Neuronal stem cell (in vitro differentiated cells): ENCODE measurements at regions not wholly inside any gene's neighbourhood (a gene's known extent, or its start where the extent isn't known, plus 50 kb on each side); places are given as distances from the start of the nearest gene placed in this dataset.

ENCODE experiments used
- DNase-seq: peaks from one replicate; pipeline ENCODE4 v3.0.0-alpha.2; 2013; ENCODE audit warnings: low spot score
- H2AFZ ChIP-seq: one replicate; pipeline ENCODE4 v1.6.1; 2013; ENCODE audit warnings: mild to moderate bottlenecking, low read length, inconsistent platforms
- H2AK5ac ChIP-seq: 2 replicates; pipeline ENCODE4 v1.6.1; 2013; ENCODE audit warnings: low read depth, mild to moderate bottlenecking, inconsistent platforms, low read length, moderate library complexity, mixed read lengths
- H2BK120ac ChIP-seq: 2 replicates; pipeline ENCODE4 v1.6.1; 2013; ENCODE audit warnings: low read depth, mild to moderate bottlenecking, inconsistent platforms, low read length, moderate library complexity, mixed read lengths
- H2BK12ac ChIP-seq: one replicate; pipeline ENCODE4 v1.6.1; 2013; ENCODE audit warnings: low read length, inconsistent platforms
- H2BK15ac ChIP-seq: 2 replicates; pipeline ENCODE4 v1.6.1; 2013; ENCODE audit warnings: mild to moderate bottlenecking, low read length, inconsistent platforms, mixed read lengths
- H2BK5ac ChIP-seq: one replicate; pipeline ENCODE4 v1.6.1; 2013; ENCODE audit warnings: inconsistent platforms, mild to moderate bottlenecking, low read length, moderate library complexity
- H3K14ac ChIP-seq: one replicate; pipeline ENCODE4 v1.6.1; 2013; ENCODE audit warnings: low read length, inconsistent platforms
- H3K18ac ChIP-seq: 2 replicates; pipeline ENCODE4 v1.6.1; 2013; ENCODE audit warnings: low read length, inconsistent platforms
- H3K23ac ChIP-seq: 2 replicates; pipeline ENCODE4 v1.6.1; 2013; ENCODE audit warnings: low read depth, mild to moderate bottlenecking, mixed read lengths, low read length, inconsistent platforms; ENCODE audit not compliant: poor library complexity
- H3K27ac ChIP-seq: replicated peaks from 3 replicates; pipeline ENCODE4 v1.5.1; 2013; ENCODE audit warnings: low read length, inconsistent platforms
- H3K27me3 ChIP-seq, 3 experiments: 2 replicates each; pipeline ENCODE4 v1.6.1; 2013; ENCODE audit warnings: low read length in 3 of 3, mild to moderate bottlenecking in 2 of 3, inconsistent platforms in 1 of 3, low read depth in 1 of 3, mixed read lengths in 1 of 3, moderate library complexity in 1 of 3; ENCODE audit not compliant: control insufficient read depth in 3 of 3, insufficient read depth in 3 of 3
- H3K36me3 ChIP-seq, 2 donors: replicated peaks in 1 of 2; 2 replicates each; pipeline ENCODE4 v1.6.1; 2013; ENCODE audit warnings: low read length in 2 of 2; ENCODE audit not compliant: control insufficient read depth in 2 of 2, insufficient read depth in 2 of 2
- H3K4ac ChIP-seq: 2 replicates; pipeline ENCODE4 v1.6.1; 2013; ENCODE audit warnings: inconsistent platforms, mild to moderate bottlenecking, low read length, moderate library complexity
- H3K4me1 ChIP-seq, 2 donors: 1 replicate in 1 of 2; 2 replicates in 1 of 2; pipeline ENCODE4 v1.6.1; 2013; ENCODE audit warnings: low read length in 2 of 2, low read depth in 1 of 2; ENCODE audit not compliant: control insufficient read depth in 2 of 2, insufficient read depth in 1 of 2
- H3K4me2 ChIP-seq: one replicate; pipeline ENCODE4 v1.6.1; 2013; ENCODE audit warnings: mild to moderate bottlenecking, low read length, inconsistent platforms; ENCODE audit not compliant: insufficient read depth, poor library complexity, severe bottlenecking
- H3K4me3 ChIP-seq, 2 donors: 2 replicates each; pipeline ENCODE4 v1.5.1; 2013; ENCODE audit warnings: low read length in 2 of 2, mild to moderate bottlenecking in 2 of 2, inconsistent platforms in 1 of 2, moderate library complexity in 1 of 2
- H3K79me1 ChIP-seq: one replicate; pipeline ENCODE4 v1.6.1; 2013; ENCODE audit warnings: low read depth, mild to moderate bottlenecking, inconsistent platforms, low read length, moderate library complexity
- H3K9ac ChIP-seq: one replicate; pipeline ENCODE4 v1.6.1; 2013; ENCODE audit warnings: mild to moderate bottlenecking, low read depth, low read length, inconsistent platforms; ENCODE audit not compliant: poor library complexity
- H3K9me3 ChIP-seq, 2 donors: replicated peaks in 1 of 2; 2 replicates each; pipeline versions ENCODE3 to v1.6.1; 2013; ENCODE audit warnings: low read length in 2 of 2, mild to moderate bottlenecking in 2 of 2, inconsistent platforms in 1 of 2, low read depth in 1 of 2, mixed read lengths in 1 of 2, moderate library complexity in 1 of 2; ENCODE audit not compliant: control insufficient read depth in 2 of 2, insufficient read depth in 1 of 2
- H4K8ac ChIP-seq: one replicate; pipeline ENCODE4 v1.6.1; 2013; ENCODE audit warnings: low read depth, mild to moderate bottlenecking, inconsistent platforms, low read length, moderate library complexity
- H4K91ac ChIP-seq: one replicate; pipeline ENCODE4 v1.6.1; 2013; ENCODE audit warnings: low read length, low read depth, mild to moderate bottlenecking, inconsistent platforms; ENCODE audit not compliant: poor library complexity
- WGBS, 2 donors: extraction: QIAGEN DNeasy Blood & Tissue Kit; methylation state at CpG; one replicate each; pipeline ENCODE4 v1.1.7; 2013; ENCODE audit warnings: missing lambda C conversion rate in 2 of 2, mixed read lengths in 1 of 2; ENCODE audit not compliant: insufficient read length in 2 of 2, insufficient replicate concordance in 1 of 2; ENCODE audit errors: extremely low coverage in 2 of 2; 5-methylcytosine and 5-hydroxymethylcytosine counted together

- Histone ChIP-seq H2BK15ac (no peak overlapping the region), H2AK5ac (no peak overlapping the region), H2BK5ac (no peak overlapping the region), H4K8ac (no peak overlapping the region), H3K36me3 (no peaks in the 10 kb centered on the region), H3K79me1 (no peaks in the 10 kb centered on the region), H3K4me3 (no peak overlapping the region), H3K27me3 (no peaks in the 10 kb centered on the region), H3K4me2 (no peak overlapping the region), H2BK120ac (no peak overlapping the region), H4K91ac (no peak overlapping the region), H3K4ac (no peak overlapping the region), H2AFZ (no peak overlapping the region), H3K9me3 (no peaks in the 10 kb centered on the region), H3K27ac (no peak overlapping the region), H3K14ac (no peak overlapping the region), H3K4me1 (no peaks in the 10 kb centered on the region), H2BK12ac (no peak overlapping the region), H3K23ac (no peak overlapping the region), H3K9ac (no peak overlapping the region), H3K18ac (no peak overlapping the region)
- no CpG with 5 or more reads among the region's 1 CpG for WGBS, 2 donors
- DNase-seq, result no peak
Measured at GRCh38 chr18:28705482-28705881, 528.6 kb upstream of the CDH2 start.

- H2BK12ac ChIP-seq, result no peak overlapping the region
- no peaks in the 10 kb centered on the region for H3K36me3 ChIP-seq
- H4K8ac ChIP-seq, result no peak overlapping the region
- H3K14ac ChIP-seq, result no peak overlapping the region
- H3K18ac ChIP-seq, result no peak overlapping the region
- H4K91ac ChIP-seq, result no peak overlapping the region
- H3K4me2 ChIP-seq, result no peak overlapping the region
- H2BK15ac ChIP-seq, result no peak overlapping the region
- no peak overlapping the region for H2BK120ac ChIP-seq
- no peak overlapping the region for H3K9ac ChIP-seq
- H3K27ac ChIP-seq, result no peak overlapping the region
- no CpG with 5 or more reads among the region's 1 CpG for WGBS, 2 donors
- no peak for DNase-seq
- H3K27me3 ChIP-seq, result no peaks in the 10 kb centered on the region
- H2BK5ac ChIP-seq, result no peak overlapping the region
- H3K9me3 ChIP-seq, result no peaks in the 10 kb centered on the region
- no peak overlapping the region for H2AFZ ChIP-seq
- H3K4ac ChIP-seq, result no peak overlapping the region
- H2AK5ac ChIP-seq, result no peak overlapping the region
- no peak overlapping the region for H3K23ac ChIP-seq
- no peak overlapping the region for H3K4me3 ChIP-seq
- H3K79me1 ChIP-seq, result no peaks in the 10 kb centered on the region
- peaks cover 0 to 6% of the 10 kb centered on the region in 2 donors for H3K4me1 ChIP-seq
Measured at GRCh38 chr18:28692337-28692736, 515.4 kb upstream of the CDH2 start.

GRCh38 chr18:28691496-28691840 is 514.5 kb upstream of the CDH2 start:
- Histone ChIP-seq H3K23ac (no peak overlapping the region), H2BK15ac (no peak overlapping the region), H3K18ac (no peak overlapping the region), H3K36me3 (no peaks in the 10 kb centered on the region), H3K79me1 (no peaks in the 10 kb centered on the region), H3K4me3 (no peak overlapping the region), H3K4me2 (no peak overlapping the region), H3K9ac (no peak overlapping the region), H2BK120ac (no peak overlapping the region), H2AFZ (no peak overlapping the region), H3K14ac (no peak overlapping the region), H3K4ac (no peak overlapping the region), H4K8ac (no peak overlapping the region), H3K9me3 (no peaks in the 10 kb centered on the region), H3K4me1 (peaks cover 0 to 6% of the 10 kb centered on the region in 2 donors), H4K91ac (no peak overlapping the region), H2BK5ac (no peak overlapping the region), H3K27ac (no peak overlapping the region), H3K27me3 (no peaks in the 10 kb centered on the region), H2BK12ac (no peak overlapping the region), H2AK5ac (no peak overlapping the region)
- no CpG with 5 or more reads among the region's 1 CpG for WGBS, 2 donors
- no peak for DNase-seq

GRCh38 chr18:28690836-28691495 is 514.0 kb upstream of the CDH2 start:
- WGBS, 2 donors, result no CpG with 5 or more reads among the region's 6 CpGs
- H2BK5ac ChIP-seq, result no peak overlapping the region
- H3K27ac ChIP-seq, result no peak overlapping the region

More at GRCh38 chr18:28690836-28691495, 514.0 kb upstream of the CDH2 start:
- Histone ChIP-seq H3K4me2 (no peak overlapping the region), H4K8ac (no peak overlapping the region), H3K9ac (no peak overlapping the region), H2BK12ac (no peak overlapping the region), H3K4me1 (peaks cover 0 to 6% of the 10 kb centered on the region in 2 donors), H2AK5ac (no peak overlapping the region), H3K14ac (no peak overlapping the region), H2BK120ac (no peak overlapping the region), H2AFZ (peak overlapping the region; percentile 32), H4K91ac (no peak overlapping the region), H3K23ac (no peak overlapping the region), H3K79me1 (no peaks in the 10 kb centered on the region), H3K36me3 (no peaks in the 10 kb centered on the region), H3K4me3 (no peak overlapping the region), H2BK15ac (no peak overlapping the region), H3K9me3 (no peaks in the 10 kb centered on the region), H3K4ac (no peak overlapping the region), H3K18ac (no peak overlapping the region), H3K27me3 (no peaks in the 10 kb centered on the region)
- DNase-seq, result no peak
